HEK293T (cell line): ENCODE measurements at regions not wholly inside any gene's neighbourhood (a gene's known extent, or its start where the extent isn't known, plus 50 kb on each side); places are given as distances from the start of the nearest gene placed in this dataset.
"Not testable (repeated sequence)": the region's sequence is repeated elsewhere in the genome, so short reads cannot be mapped to it uniquely, and the experiment has no call there.

Experiments used
- CTCF ChIA-PET: fragments of 350-600 bp; formaldehyde crosslinking; extraction: SDS; loops from one replicate; lab custom pipeline; 2021; ENCODE audit warnings: antibody characterized with exemption, inconsistent platforms; lab: Yijun Ruan, JAX
- POLR2A ChIA-PET: fragments of 350-600 bp; formaldehyde crosslinking; extraction: SDS; loops from one replicate; lab custom pipeline; 2020; ENCODE audit warnings: antibody characterized with exemption, inconsistent platforms; lab: Yijun Ruan, JAX
- DNase-seq: peaks from one replicate; pipeline ENCODE4 v3.0.0; 2012; ENCODE audit warnings: mixed read lengths; ENCODE audit errors: extremely low spot score
- ARNT ChIP-seq: fragments of 450-650 bp; IDR thresholded peaks from 2 replicates; pipeline ENCODE4 v1.6.1; 2017; ENCODE audit warnings: mild to moderate bottlenecking
- BHLHE40 ChIP-seq: fragments of 450-650 bp; IDR thresholded peaks from 2 replicates; pipeline ENCODE4 v1.6.1; 2016; ENCODE audit warnings: mild to moderate bottlenecking, moderate library complexity, borderline replicate concordance
- CTBP1 ChIP-seq: fragments of 450-650 bp; IDR thresholded peaks from 2 replicates; pipeline ENCODE4 v1.6.1; 2016; ENCODE audit warnings: borderline replicate concordance
- ELF4 ChIP-seq: fragments of 450-650 bp; IDR thresholded peaks from 2 replicates; pipeline ENCODE4 v1.6.1; 2017; ENCODE audit warnings: antibody characterized with exemption
- FOXA1 ChIP-seq: fragments of 450-650 bp; IDR thresholded peaks from 2 replicates; pipeline ENCODE4 v1.6.1; 2016; ENCODE audit warnings: mild to moderate bottlenecking
- FOXK2 ChIP-seq: fragments of 450-650 bp; IDR thresholded peaks from 2 replicates; pipeline ENCODE4 v1.6.1; 2016; ENCODE audit warnings: mild to moderate bottlenecking
- FOXM1 ChIP-seq: fragments of 450-650 bp; IDR thresholded peaks from 2 replicates; pipeline ENCODE4 v1.6.1; 2017; ENCODE audit warnings: mild to moderate bottlenecking, borderline replicate concordance
- HDGF ChIP-seq: fragments of 450-650 bp; IDR thresholded peaks from 2 replicates; pipeline ENCODE4 v1.6.1; 2017; ENCODE audit warnings: antibody characterized with exemption, borderline replicate concordance
- L3MBTL2 ChIP-seq: fragments of 450-650 bp; conservative IDR thresholded peaks from 2 replicates; pipeline ENCODE4 v1.6.1; 2016; ENCODE audit warnings: mild to moderate bottlenecking
- LEF1 ChIP-seq: fragments of 450-650 bp; IDR thresholded peaks from 2 replicates; pipeline ENCODE4 v1.6.1; 2017; ENCODE audit warnings: mild to moderate bottlenecking, borderline replicate concordance
- NFRKB ChIP-seq: fragments of 450-650 bp; IDR thresholded peaks from 2 replicates; pipeline ENCODE4 v1.6.1; 2016; ENCODE audit warnings: mild to moderate bottlenecking, moderate library complexity
- SP1 ChIP-seq: fragments of 450-650 bp; IDR thresholded peaks from 2 replicates; pipeline ENCODE4 v1.6.1; 2017
- SUZ12 ChIP-seq: fragments of 450-650 bp; IDR thresholded peaks from 2 replicates; pipeline ENCODE4 v1.6.1; 2016; ENCODE audit warnings: mild to moderate bottlenecking
- TARDBP ChIP-seq: fragments of 450-650 bp; IDR thresholded peaks from 2 replicates; pipeline ENCODE4 v1.6.1; 2016
- ZNF384 ChIP-seq: fragments of 450-650 bp; IDR thresholded peaks from 2 replicates; pipeline ENCODE4 v1.6.1; 2016
- TF ChIP-seq, protein P1 (sequence below): fragments of 450-650 bp; IDR thresholded peaks from 2 replicates; pipeline ENCODE4 v1.6.1; 2016

DNA sequence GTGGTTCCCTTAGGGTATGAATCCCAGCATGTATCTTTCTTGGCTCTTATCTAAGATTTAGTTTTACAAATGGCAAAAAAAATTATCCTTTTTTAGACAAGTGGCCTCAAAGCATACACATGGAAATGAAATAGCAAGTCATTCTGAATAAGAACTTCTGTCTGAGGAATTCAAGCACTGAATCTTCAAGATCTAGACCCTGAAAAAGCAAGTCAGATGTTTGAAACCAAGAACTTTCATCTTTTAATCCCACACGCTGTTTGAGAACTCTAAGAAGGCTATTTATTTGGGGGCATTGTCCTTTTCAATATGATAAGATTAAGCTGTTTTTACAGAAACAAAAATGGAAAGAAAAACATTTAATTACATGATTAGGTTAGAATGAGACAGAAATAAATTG is 549.2 kb upstream of the CYLC2 start:
- no peak for DNase-seq
- ChIA-PET POLR2A (no interaction called here), CTCF (no interaction called here)
- no peak for TF ChIP-seq NFRKB

DNA sequence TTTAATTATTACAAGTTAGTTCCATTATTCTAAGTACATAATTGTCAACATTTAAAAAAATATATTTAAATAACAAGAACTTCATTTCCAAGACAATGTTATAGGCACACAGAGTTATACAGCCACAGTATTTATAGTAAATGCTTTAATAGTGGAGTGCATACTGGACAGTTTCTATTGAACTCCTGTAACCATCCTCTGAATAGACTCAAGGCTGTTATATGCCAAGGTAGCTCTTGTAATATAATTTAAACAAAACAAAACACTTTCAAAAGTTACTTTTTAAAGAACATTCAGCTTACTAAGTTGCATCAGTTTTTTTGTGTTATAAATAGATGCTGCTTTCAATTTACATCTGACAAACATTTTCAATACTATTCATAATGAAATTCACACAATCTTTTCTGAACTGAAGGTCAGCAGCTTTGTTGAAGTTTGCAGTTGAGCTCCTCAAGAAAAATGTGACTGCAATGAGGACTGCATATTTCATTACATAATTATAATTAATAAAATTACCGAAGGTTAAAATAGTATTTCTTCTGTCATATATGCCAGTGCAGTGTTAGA is 549.9 kb upstream of the CYLC2 start:
- ChIA-PET CTCF (no interaction called here), POLR2A (no interaction called here)
- TF ChIP-seq, protein P1, sequence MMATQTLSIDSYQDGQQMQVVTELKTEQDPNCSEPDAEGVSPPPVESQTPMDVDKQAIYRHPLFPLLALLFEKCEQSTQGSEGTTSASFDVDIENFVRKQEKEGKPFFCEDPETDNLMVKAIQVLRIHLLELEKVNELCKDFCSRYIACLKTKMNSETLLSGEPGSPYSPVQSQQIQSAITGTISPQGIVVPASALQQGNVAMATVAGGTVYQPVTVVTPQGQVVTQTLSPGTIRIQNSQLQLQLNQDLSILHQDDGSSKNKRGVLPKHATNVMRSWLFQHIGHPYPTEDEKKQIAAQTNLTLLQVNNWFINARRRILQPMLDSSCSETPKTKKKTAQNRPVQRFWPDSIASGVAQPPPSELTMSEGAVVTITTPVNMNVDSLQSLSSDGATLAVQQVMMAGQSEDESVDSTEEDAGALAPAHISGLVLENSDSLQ: no peak
- TF ChIP-seq HDGF: no peak
- TF ChIP-seq CTBP1: no peak
- TF ChIP-seq ARNT: no peak
- TF ChIP-seq FOXA1: no peak
- no peak for TF ChIP-seq TARDBP
- TF ChIP-seq FOXK2: no peak
- no peak for TF ChIP-seq FOXM1
- no peak for TF ChIP-seq NFRKB
- no peak for TF ChIP-seq LEF1
- TF ChIP-seq ZNF384: no peak
- no peak for TF ChIP-seq L3MBTL2
- TF ChIP-seq SUZ12: no peak
- TF ChIP-seq SP1: no peak
- no peak for TF ChIP-seq BHLHE40
- no peak for TF ChIP-seq ELF4
- no peak for DNase-seq

DNA sequence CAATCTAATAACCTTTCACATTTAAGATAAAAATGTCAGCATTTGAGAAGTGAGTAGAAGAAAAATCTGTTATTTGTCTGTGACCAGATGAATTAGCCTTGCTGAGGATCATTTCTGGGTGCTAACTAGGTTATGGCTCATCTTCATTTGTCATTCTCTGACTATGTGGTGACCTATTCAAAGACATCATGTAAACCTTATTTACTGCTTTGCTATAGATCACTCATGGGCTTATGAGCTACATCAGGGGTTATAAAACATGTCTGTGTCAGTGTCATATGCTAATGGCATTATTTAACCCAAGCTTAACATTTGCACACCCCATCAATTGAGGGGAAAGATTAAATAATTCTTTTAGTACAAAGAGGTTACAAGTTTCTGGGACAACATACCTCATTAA is 555.5 kb upstream of the CYLC2 start:
- POLR2A ChIA-PET: no interaction called here
- TF ChIP-seq ARNT (no peak), ELF4 (no peak), LEF1 (no peak), NFRKB (no peak), BHLHE40 (no peak), HDGF (no peak), CTBP1 (no peak), TARDBP (no peak)
- TF ChIP-seq, protein P1: no peak
- no peak for DNase-seq
- CTCF ChIA-PET: no interaction called here

GRCh38 chr9:102436599-102436998 is 558.5 kb upstream of the CYLC2 start:
- DNase-seq, POLR2A ChIA-PET, CTCF ChIA-PET: not testable (repeated sequence)

DNA sequence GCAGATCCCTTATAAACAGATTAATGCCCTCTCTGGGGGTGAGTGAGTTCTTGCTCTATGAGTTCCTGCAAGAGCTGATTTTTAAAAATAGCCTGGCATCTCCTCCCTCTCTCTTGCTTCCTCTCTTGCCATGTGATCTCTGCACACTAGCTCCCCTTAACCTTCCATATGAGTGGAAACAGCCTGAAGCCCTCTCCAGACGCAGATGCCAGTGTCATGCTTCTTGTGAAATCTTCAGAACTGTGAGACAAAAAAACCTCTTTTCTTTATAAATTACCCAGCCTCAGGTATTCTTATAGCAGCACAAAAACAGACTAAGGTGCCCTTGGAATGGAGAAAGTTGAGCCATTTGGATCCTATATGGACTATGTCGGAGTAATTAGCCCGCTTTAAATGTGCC is 559.7 kb upstream of the CYLC2 start:
- no peak for DNase-seq
- ChIA-PET POLR2A (no interaction called here), CTCF (no interaction called here)
- no peak for TF ChIP-seq LEF1
- TF ChIP-seq ZNF384: no peak
- no peak for TF ChIP-seq BHLHE40
- TF ChIP-seq, protein P1: no peak
- TF ChIP-seq ARNT: no peak
- no peak for TF ChIP-seq FOXA1
- no peak for TF ChIP-seq L3MBTL2
- no peak for TF ChIP-seq TARDBP
- TF ChIP-seq HDGF: no peak
- TF ChIP-seq FOXM1: no peak
- no peak for TF ChIP-seq SUZ12
- TF ChIP-seq NFRKB: no peak

- no peak for DNase-seq
- POLR2A ChIA-PET: no interaction called here
- no peak for TF ChIP-seq BHLHE40
- TF ChIP-seq FOXM1: no peak
- no peak for TF ChIP-seq ARNT
- no peak for TF ChIP-seq FOXA1
- no peak for TF ChIP-seq LEF1
- no peak for TF ChIP-seq ELF4
- TF ChIP-seq TARDBP: no peak
- no peak for TF ChIP-seq HDGF
- no peak for TF ChIP-seq ZNF384
- TF ChIP-seq, protein P1: no peak
- TF ChIP-seq CTBP1: no peak
- TF ChIP-seq SP1: no peak
- TF ChIP-seq L3MBTL2: no peak
- TF ChIP-seq FOXK2: no peak
- no peak for TF ChIP-seq SUZ12
- CTCF ChIA-PET: no interaction called here
Observed at GRCh38 chr9:102434545-102434944, 560.6 kb upstream of the CYLC2 start.
